Caki2 (cell line): ENCODE measurements at regions not wholly inside any gene's neighbourhood (a gene's known extent, or its start where the extent isn't known, plus 50 kb on each side); places are given as distances from the start of the nearest gene placed in this dataset.

Experiments used
- DNase-seq: peaks from one replicate; pipeline ENCODE4 v3.0.0-alpha.2; 2015; ENCODE audit warnings: low read depth
- in situ Hi-C: cut with HindIII; loops from 2 replicates; pipeline ENCODE4 v1.10.0; 2016; ENCODE audit warnings: low sequenced_read_pairs, low pct_unique_long_range_greater_than_20kb, mixed read lengths

- in situ Hi-C loops, result no loop called here
- no peak for DNase-seq
These were observed 1124.3 kb downstream of the BRD1 start for GRCh38 chr22:48703265-48703941.

GRCh38 chr22:48702573-48703264, 1125.0 kb downstream of the BRD1 start:
- in situ Hi-C loops, result no loop called here
- no peak for DNase-seq

- no peak for DNase-seq
- in situ Hi-C loops, result no loop called here
These were observed 1126.2 kb downstream of the BRD1 start for GRCh38 chr22:48701296-48702030.

DNA sequence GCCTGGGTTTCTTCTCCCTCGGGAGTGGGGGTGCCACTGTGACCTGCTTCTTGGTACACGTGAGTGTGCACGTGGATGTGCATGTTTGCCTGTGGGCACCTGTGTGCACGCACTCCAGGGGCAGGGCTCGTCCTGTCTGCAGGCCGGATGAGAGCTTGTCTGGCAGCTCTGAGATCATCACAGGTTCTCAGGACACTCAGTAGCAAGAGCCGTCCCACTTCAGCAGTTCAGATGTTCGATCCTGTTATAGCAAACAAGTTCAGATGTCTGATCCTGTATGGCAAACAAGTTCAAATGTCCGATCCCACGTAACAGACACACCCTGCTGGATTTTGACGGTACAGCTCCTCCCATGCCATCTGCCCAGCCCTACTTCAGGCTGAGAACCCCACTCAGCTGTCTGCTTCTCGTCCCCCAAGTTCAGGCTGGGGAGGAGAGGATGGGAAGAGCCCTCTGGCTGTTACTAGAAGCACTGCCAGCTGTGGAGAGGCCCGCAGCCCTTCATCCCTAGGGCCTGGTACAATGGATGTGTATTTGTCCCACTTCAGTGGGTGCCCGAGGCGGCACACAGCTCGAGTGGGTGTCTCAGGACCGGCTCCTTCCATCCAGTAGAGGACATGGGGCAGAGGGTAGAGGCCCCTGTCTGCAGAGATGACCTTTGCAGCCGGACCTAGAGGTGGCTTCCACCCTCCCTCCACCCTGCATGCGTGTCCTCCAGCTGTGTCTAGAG, 1126.9 kb downstream of the BRD1 start:
- DNase-seq, result no peak
- in situ Hi-C loops, result no loop called here

- no peak for DNase-seq
- in situ Hi-C loops, result no loop called here
These were observed 1127.5 kb downstream of the BRD1 start for GRCh38 chr22:48700180-48700565.

GRCh38 chr22:48699511-48699910, 1128.2 kb downstream of the BRD1 start:
- in situ Hi-C loops, result no loop called here
- no peak for DNase-seq

DNA sequence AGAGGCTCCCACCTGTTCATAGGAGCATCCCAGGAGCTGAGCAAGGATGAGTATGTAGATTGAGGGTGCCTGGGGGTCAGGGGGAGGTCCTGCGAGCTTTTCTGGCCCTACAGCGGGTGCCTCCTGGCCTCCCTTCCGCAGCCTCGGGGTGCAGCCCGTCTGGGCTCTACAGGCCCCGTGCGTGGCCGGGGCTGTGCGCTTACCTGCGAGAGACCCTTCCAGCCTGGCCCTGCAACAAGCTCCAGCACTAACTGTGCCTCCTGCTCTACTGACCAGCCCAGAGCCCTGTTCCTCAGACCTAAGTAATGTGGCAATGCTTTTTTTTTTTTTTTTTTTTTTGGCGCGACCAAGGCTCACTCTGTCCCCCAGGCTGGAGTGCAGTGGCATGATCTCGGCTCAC, 1129.1 kb downstream of the BRD1 start:
- in situ Hi-C loops, result no loop called here
- DNase-seq, result no peak

DNA sequence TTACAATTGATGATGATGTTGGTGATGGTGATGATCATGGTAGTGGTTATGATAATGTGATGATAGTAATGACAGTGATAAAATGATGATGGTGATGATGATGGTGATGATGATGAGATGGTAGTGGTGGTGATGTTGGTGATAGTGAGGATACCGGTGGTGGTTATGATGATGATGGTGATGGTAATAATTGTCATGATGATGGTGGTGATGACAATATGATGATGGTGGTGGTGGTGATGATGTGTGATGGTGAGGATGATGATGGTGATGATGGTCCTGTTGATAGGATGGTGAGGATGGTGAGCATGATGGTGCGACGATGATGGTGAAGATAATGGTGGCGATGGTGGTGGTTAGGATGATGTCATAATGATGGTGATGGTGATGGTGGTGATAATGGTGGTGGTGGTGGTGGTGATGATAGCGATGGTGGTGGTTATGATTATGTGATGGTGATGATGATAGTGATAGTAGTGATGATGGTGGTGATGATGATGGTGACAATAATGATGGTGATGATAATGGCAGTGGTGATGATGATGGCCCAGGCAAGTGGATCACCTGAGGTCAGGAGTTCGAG, 1129.9 kb downstream of the BRD1 start:
- no peak for DNase-seq
- in situ Hi-C loops, result no loop called here

- no peak for DNase-seq
- in situ Hi-C loops, result no loop called here
These were observed 1130.5 kb downstream of the BRD1 start for GRCh38 chr22:48697223-48697622.

DNA sequence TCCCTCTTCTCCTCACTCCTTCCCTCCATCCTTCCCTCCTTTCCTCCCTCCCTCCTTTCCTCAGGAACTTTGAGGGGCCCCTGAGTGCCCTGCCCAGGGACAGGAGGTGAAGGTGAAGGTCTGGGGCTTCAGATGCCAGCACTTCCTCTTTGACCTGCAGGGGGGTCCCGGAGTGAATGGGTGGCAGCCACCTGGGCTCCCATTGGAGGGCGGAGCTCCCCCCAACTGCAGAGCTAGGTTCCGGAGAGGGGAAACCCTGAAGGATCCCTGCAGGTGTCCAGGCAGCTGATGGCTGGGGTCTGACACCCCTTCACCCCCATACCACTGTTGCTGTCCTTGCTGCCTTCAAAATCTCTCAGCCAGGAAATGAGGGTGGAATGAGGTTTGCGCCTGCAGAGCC, 1131.3 kb downstream of the BRD1 start:
- in situ Hi-C loops, result no loop called here
- DNase-seq, result no peak

DNA sequence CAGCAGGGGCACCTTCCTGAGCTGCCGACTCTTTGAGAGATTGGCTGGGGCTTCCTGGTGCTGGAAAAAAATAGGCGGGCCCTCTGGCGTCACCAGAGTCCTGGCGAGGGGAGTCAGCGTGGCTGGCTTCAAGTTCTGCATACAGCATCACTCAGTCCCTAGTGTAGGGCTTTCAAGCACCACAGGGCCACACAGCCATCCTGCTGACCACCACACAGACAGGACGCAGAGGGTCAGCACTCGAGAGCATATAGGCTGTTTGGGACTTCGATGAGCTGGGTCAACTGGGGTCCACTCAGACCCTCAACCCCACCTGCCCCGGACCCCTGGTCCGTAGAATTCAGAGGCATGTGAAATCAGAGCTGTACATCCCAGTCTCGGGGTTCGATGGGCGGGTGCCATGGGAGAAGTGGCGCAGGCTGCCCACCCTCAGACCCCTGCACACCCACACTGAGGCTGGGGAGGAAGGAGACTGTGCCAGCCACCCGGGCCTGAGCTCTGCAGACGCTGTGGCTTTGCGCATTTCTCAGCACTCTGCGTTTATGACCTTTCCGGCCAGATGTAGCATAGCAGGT, 1131.9 kb downstream of the BRD1 start:
- in situ Hi-C loops, result no loop called here
- DNase-seq, result no peak

DNA sequence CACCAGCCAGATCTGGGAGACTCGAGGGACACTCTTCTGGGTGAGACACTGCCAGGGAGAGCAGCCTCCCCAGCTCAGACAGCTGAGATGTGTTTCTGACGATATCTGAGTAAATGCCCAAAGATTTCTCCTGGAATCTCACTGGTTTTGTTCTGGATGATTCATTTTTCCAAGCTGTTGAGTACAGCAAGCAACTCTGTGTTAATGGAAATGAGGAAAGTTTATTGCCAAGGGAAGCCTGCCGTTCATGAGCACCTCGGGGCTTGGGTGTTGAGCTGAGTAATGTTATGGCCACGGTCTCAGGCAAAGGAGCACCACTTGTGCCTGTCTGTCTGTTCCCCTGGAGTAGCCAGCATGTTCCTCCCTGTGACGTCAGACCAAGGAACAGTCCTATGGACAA, 1132.4 kb downstream of the BRD1 start:
- in situ Hi-C loops, result no loop called here
- no peak for DNase-seq

DNA sequence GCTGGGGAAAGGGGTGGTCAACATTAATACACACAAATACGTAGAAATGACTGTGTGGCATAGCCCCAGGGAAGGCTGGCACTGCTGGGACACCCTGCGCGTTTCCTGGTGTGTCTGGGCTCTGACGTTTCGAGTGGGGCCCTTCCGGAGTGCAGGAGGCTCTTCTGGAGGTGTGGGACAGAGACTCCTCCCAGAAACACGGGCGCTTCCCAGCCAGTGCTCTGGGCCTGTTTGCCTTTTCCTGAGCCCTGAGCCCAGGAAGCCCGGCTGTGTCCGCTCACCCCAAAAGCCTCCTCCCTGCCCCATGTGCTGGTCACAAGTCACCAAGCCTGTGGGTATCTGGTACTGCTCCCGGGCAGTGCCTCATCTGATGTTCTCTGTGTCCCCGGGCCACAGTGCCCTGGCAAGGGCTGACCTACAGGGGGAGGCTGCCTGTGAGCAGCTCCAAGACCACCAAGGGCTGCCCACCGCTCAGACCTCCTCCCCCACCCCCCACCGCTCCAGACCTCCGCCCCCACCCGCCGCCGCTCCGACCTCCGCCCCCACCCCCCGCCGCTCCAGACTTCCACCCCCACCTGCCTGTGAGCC, 1133.3 kb downstream of the BRD1 start:
- in situ Hi-C loops, result no loop called here
- DNase-seq, result no peak

- in situ Hi-C loops, result no loop called here
- DNase-seq, result no peak
These were observed 1134.1 kb downstream of the BRD1 start for GRCh38 chr22:48693377-48694135.

DNA sequence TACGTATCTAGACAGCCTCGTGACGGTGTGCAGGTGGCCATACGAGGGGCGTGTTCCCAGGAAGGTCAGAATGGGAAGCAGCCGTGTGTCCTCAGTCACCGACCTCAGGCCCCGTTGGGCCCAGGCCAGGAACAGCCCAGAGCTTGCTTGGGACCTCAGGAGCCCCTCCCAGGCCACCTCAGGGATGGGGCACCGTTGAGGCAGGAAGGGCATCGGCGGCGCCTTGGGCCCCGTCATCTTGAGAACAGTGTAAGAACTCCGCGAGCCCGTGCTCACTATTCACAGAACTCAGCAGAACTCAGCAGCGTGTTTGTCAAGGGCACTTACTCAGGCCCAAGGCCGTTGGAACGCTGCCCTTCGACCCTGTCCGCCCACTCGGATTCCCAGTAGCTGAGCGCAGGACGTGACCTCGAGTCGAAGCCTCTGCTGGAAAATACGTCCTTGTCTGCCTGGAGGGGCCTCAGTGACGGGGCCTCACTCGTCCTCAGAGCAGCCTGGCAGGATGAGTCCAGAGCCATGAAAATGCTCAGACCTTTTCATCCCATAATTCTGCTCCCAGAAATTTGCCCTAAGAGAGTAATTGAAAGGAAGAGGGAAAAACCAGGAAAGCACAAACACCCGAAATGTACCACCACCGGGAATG, 1134.8 kb downstream of the BRD1 start:
- no peak for DNase-seq
- in situ Hi-C loops, result no loop called here

DNA sequence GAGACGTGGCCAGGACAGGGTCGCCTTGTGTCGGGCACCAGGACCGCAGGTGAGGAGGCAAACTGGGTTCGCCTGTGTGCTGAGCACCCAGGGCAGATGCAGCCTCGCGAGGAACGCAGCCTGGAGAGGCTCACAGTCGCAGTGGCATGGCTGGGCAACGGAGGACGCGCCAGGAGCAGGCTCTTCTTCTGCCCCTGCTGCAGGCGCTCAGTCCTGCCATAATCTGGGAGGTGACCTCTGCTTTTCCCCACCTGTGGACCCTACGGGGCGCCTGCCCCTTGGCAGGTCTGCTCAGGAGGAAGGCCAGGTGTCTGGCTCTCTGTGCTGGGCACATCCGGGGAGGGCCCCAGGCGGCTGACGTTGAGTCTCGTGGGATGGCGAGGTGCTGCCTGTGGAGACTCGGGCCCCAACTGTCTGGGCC, 1136.2 kb downstream of the BRD1 start:
- in situ Hi-C loops, result no loop called here

More for the DNA sequence above, 1136.2 kb downstream of the BRD1 start:
- DNase-seq, result no peak
